Hepatocyte (in vitro differentiated cells): ENCODE measurements at regions not wholly inside any gene's neighbourhood (a gene's known extent, or its start where the extent isn't known, plus 50 kb on each side); places are given as distances from the start of the nearest gene placed in this dataset.

ENCODE experiments used
- EZH2 ChIP-seq: fragments of 200-600 bp; sonication (generic); IDR thresholded peaks from 2 replicates; pipeline ENCODE4 v1.6.1; 2016; ENCODE audit warnings: antibody characterized with exemption, mild to moderate bottlenecking, borderline replicate concordance
- TF ChIP-seq, protein P1 (sequence below): fragments of 200-600 bp; sonication (generic); IDR thresholded peaks from 2 replicates; pipeline ENCODE4 v1.5.1; 2016; ENCODE audit warnings: antibody characterized with exemption, mild to moderate bottlenecking; ENCODE audit not compliant: poor library complexity

DNA sequence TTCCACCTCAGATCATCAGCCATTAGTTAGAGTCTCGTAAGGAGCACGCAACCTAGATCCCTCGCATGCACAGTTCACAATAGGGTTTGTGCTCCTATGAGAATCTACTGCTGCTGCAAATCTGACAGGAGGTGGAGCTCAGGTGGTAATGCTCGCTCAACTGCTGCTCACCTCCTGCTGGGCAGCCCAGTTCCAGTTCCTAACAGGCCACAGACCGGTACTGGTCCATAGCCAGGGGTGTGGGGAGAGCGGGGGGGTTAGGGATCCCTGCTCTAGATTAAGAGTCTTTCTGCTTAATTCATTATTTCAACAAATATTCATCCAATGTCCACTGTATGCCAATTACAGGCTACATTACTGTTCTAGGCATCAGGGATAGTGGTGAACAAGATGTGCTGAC lies 170.4 kb upstream of the KBTBD8 start:
- TF ChIP-seq, protein P1, sequence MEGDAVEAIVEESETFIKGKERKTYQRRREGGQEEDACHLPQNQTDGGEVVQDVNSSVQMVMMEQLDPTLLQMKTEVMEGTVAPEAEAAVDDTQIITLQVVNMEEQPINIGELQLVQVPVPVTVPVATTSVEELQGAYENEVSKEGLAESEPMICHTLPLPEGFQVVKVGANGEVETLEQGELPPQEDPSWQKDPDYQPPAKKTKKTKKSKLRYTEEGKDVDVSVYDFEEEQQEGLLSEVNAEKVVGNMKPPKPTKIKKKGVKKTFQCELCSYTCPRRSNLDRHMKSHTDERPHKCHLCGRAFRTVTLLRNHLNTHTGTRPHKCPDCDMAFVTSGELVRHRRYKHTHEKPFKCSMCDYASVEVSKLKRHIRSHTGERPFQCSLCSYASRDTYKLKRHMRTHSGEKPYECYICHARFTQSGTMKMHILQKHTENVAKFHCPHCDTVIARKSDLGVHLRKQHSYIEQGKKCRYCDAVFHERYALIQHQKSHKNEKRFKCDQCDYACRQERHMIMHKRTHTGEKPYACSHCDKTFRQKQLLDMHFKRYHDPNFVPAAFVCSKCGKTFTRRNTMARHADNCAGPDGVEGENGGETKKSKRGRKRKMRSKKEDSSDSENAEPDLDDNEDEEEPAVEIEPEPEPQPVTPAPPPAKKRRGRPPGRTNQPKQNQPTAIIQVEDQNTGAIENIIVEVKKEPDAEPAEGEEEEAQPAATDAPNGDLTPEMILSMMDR, result no peak
- TF ChIP-seq EZH2, result no peak
